Ammon's horn (tissue), 1 donor: ENCODE measurements at regions not wholly inside any gene's neighbourhood (a gene's known extent, or its start where the extent isn't known, plus 50 kb on each side); places are given as distances from the start of the nearest gene placed in this dataset.
"Not testable (repeated sequence)": the region's sequence is repeated elsewhere in the genome, so short reads cannot be mapped to it uniquely, and the experiment has no call there.

Source experiments
- DNase-seq: peaks from one replicate; pipeline ENCODE4 v3.0.0-alpha.2; 2016; ENCODE audit warnings: low spot score

- DNase-seq, result not testable (repeated sequence)
Observed at GRCh38 chr20:50448625-50449403, 61.4 kb upstream of the PTPN1 start.

GRCh38 chr20:50449738-50450492 is 60.3 kb upstream of the PTPN1 start:
- DNase-seq, result no peak

GRCh38 chr20:50450493-50450826 is 59.7 kb upstream of the PTPN1 start:
- DNase-seq, result no peak

- no peak for DNase-seq
Observed at GRCh38 chr20:50450881-50451752, 59.1 kb upstream of the PTPN1 start.

- DNase-seq, result not testable (repeated sequence)
Observed at GRCh38 chr20:50451792-50452425, 58.3 kb upstream of the PTPN1 start.

- DNase-seq, result no peak
Observed at GRCh38 chr20:50453533-50454244, 56.5 kb upstream of the PTPN1 start.

GRCh38 chr20:50455245-50455644 is 54.9 kb upstream of the PTPN1 start:
- not testable (repeated sequence) for DNase-seq

- DNase-seq, result no peak
Observed at GRCh38 chr20:50455656-50456451, 54.3 kb upstream of the PTPN1 start.

GRCh38 chr20:50456452-50457324 is 53.5 kb upstream of the PTPN1 start:
- DNase-seq, result peak; percentile 38

GRCh38 chr20:50459124-50459918 is 50.9 kb upstream of the PTPN1 start:
- no peak for DNase-seq

- no peak for DNase-seq
Observed at GRCh38 chr20:50460115-50460607, 50.0 kb upstream of the PTPN1 start.
